ENCODE measurements at regions not wholly inside any gene's neighbourhood (a gene's known extent, or its start where the extent isn't known, plus 50 kb on each side); places are given as distances from the start of the nearest gene placed in this dataset.

GRCh38 chrX:19256986-19257385, 86.7 kb upstream of the PDHA1 start:
- TF ChIP-seq POLR2A (IDR thresholded peaks at IDR 0.05; ENCODE audit: low read length) (no peak), CTCF (IDR thresholded peaks at IDR 0.05) (no peak), JUN (IDR thresholded peaks at IDR 0.05) (no peak), HMGXB4 (CRISPR knock-in tag; IDR thresholded peaks at IDR 0.05; ENCODE audit: borderline replicate concordance) (no peak), BHLHE40 (IDR thresholded peaks at IDR 0.05; ENCODE audit: low read depth, low read length) (no peak), USF2 (IDR thresholded peaks at IDR 0.05) (no peak), MAFK (IDR thresholded peaks at IDR 0.05; ENCODE audit: partially characterized antibody) (no peak), POLR2AphosphoS2 (conservative IDR thresholded peaks at IDR 0.05; ENCODE audit: low read length) (no peak), CHD2 (IDR thresholded peaks at IDR 0.05; ENCODE audit: low read length, partially characterized antibody) (no peak), CBX2 (IDR thresholded peaks at IDR 0.05; ENCODE audit: borderline replicate concordance, low read depth) (no peak)
